Calu3 (cell line): ENCODE measurements at regions not wholly inside any gene's neighbourhood (a gene's known extent, or its start where the extent isn't known, plus 50 kb on each side); places are given as distances from the start of the nearest gene placed in this dataset.

Experiments
- BruUV-seq: library from RNA; stranded (reverse); fragments of 400-500 nt; replicated peaks from 2 replicates; lab custom pipeline; 2021; lab: Mats Ljungman, UMichigan
- CTCF ChIA-PET: fragments of 300-600 bp; sonication (Branson Sonifier 250); formaldehyde crosslinking; loops from one replicate; lab custom pipeline; 2022; ENCODE audit warnings: antibody characterized with exemption; lab: Charles Lee
- DNase-seq: peaks from one replicate; pipeline ENCODE4 v3.0.0; 2022
- H3K27ac Mint-ChIP-seq: one replicate; pipeline ENCODE4 v1.8.0; 2022; ENCODE audit warnings: mixed read lengths; ENCODE audit not compliant: unreplicated experiment
- H3K27me3 Mint-ChIP-seq: one replicate; pipeline ENCODE4 v1.8.0; 2022; ENCODE audit warnings: mixed read lengths; ENCODE audit not compliant: unreplicated experiment
- H3K36me3 Mint-ChIP-seq: one replicate; pipeline ENCODE4 v1.8.0; 2022; ENCODE audit warnings: mild to moderate bottlenecking, moderate library complexity, mixed read lengths; ENCODE audit not compliant: insufficient read depth, unreplicated experiment
- H3K4me1 Mint-ChIP-seq: one replicate; pipeline ENCODE4 v1.8.0; 2022; ENCODE audit warnings: mild to moderate bottlenecking, low read depth, mixed read lengths; ENCODE audit not compliant: unreplicated experiment
- H3K4me3 Mint-ChIP-seq: one replicate; pipeline ENCODE4 v1.8.0; 2022; ENCODE audit warnings: mild to moderate bottlenecking, low read depth, moderate library complexity, mixed read lengths; ENCODE audit not compliant: unreplicated experiment
- H3K9me3 Mint-ChIP-seq: one replicate; pipeline ENCODE4 v1.8.0; 2022; ENCODE audit warnings: low read depth, mixed read lengths; ENCODE audit not compliant: unreplicated experiment
- CTCF ChIP-seq: fragments of 200-600 bp; IDR thresholded peaks from one replicate; pipeline ENCODE4 v1.8.0; 2022; ENCODE audit warnings: antibody characterized with exemption; ENCODE audit not compliant: unreplicated experiment
- intact Hi-C: fragments of 100-400 bp; cut with micrococcal nuclease; formaldehyde crosslinking; loops from one replicate; pipeline ENCODE4 v1.10.0; 2022; ENCODE audit not compliant: unreplicated experiment

GRCh38 chr14:56933446-56933845 is 123.2 kb upstream of the OTX2 start:
- CTCF ChIA-PET: no interaction called here

GRCh38 chr14:56918849-56919574 is 108.7 kb upstream of the OTX2 start:
- CTCF ChIA-PET: no interaction called here
- no peak overlapping the region for H3K27ac Mint-ChIP-seq
- peaks cover 18% of the 10 kb centered on the region for H3K27me3 Mint-ChIP-seq
- no peaks in the 10 kb centered on the region for H3K4me1 Mint-ChIP-seq
- intact Hi-C loops: no loop called here
- no TSS peak for BruUV-seq
- no peak overlapping the region for H3K4me3 Mint-ChIP-seq
- DNase-seq: no peak
- H3K36me3 Mint-ChIP-seq: no peaks in the 10 kb centered on the region
- no peak for TF ChIP-seq CTCF
- H3K9me3 Mint-ChIP-seq: no peaks in the 10 kb centered on the region

More at GRCh38 chr14:56933446-56933845, 123.2 kb upstream of the OTX2 start:
- H3K27ac Mint-ChIP-seq: no peak overlapping the region
- intact Hi-C loops: no loop called here
- H3K9me3 Mint-ChIP-seq: no peaks in the 10 kb centered on the region
- no peak overlapping the region for H3K4me3 Mint-ChIP-seq
- no peak for TF ChIP-seq CTCF
- H3K27me3 Mint-ChIP-seq: peaks cover 14% of the 10 kb centered on the region
- no peak for DNase-seq
- no peaks in the 10 kb centered on the region for H3K36me3 Mint-ChIP-seq
- BruUV-seq: no TSS peak
- H3K4me1 Mint-ChIP-seq: no peaks in the 10 kb centered on the region

- CTCF ChIA-PET: interaction anchor here (0.7 kb wide), 1 partner anchor 347 kb away, joined by 3 read pairs; no protein-coding TSS in a partner anchor
These were observed 95.0 kb upstream of the OTX2 start for GRCh38 chr14:56905282-56905681.

GRCh38 chr14:56903304-56903969 is 93.2 kb upstream of the OTX2 start:
- BruUV-seq: no TSS peak
- Mint-ChIP-seq H3K27me3 (peaks cover 46% of the 10 kb centered on the region), H3K4me3 (no peak overlapping the region), H3K36me3 (no peaks in the 10 kb centered on the region), H3K4me1 (no peaks in the 10 kb centered on the region), H3K9me3 (no peaks in the 10 kb centered on the region), H3K27ac (no peak overlapping the region)
- no peak for TF ChIP-seq CTCF
- CTCF ChIA-PET: no interaction called here
- intact Hi-C loops: no loop called here
- no peak for DNase-seq

More at GRCh38 chr14:56905282-56905681, 95.0 kb upstream of the OTX2 start:
- no peak for TF ChIP-seq CTCF
- Mint-ChIP-seq H3K27me3 (peaks cover 46% of the 10 kb centered on the region), H3K4me1 (no peaks in the 10 kb centered on the region), H3K4me3 (no peak overlapping the region), H3K27ac (no peak overlapping the region), H3K36me3 (no peaks in the 10 kb centered on the region), H3K9me3 (no peaks in the 10 kb centered on the region)
- DNase-seq: no peak
- BruUV-seq: no TSS peak
- intact Hi-C loops: no loop called here
